Endometrial microvascular endothelial cells (primary cell): ENCODE measurements at regions not wholly inside any gene's neighbourhood (a gene's known extent, or its start where the extent isn't known, plus 50 kb on each side); places are given as distances from the start of the nearest gene placed in this dataset.

Experiments used
- in situ Hi-C: cut with HindIII; loops from 2 replicates; pipeline ENCODE4 v1.10.0; 2017; ENCODE audit warnings: low sequenced_read_pairs, low pct_unique_long_range_greater_than_20kb; ENCODE audit errors: inconsistent ontology term

DNA sequence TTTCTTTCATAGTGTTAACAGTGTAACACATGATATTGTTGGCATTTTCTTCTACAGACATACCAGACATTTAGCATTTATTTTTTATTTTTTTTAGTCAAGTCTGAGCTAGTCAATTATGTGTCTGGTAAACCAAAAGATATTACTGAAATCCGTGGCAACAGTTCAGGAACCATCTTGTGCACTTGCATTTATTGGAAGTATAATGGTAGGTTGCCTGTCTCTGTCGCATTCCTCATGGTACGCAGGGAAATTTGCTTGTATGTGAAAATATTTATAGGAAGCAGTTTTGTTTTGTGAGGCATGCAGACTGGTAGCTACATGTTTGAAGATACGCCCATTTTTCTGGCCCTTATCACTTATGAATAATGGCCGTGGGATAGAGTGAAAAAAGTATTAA is 186.1 kb upstream of the SLC38A2 start:
- in situ Hi-C loops, result no loop called here

- in situ Hi-C loops, result no loop called here
These were observed 185.2 kb upstream of the SLC38A2 start for GRCh38 chr12:46557539-46558373.

- in situ Hi-C loops, result no loop called here
These were observed 184.4 kb upstream of the SLC38A2 start for GRCh38 chr12:46556819-46557524.

DNA sequence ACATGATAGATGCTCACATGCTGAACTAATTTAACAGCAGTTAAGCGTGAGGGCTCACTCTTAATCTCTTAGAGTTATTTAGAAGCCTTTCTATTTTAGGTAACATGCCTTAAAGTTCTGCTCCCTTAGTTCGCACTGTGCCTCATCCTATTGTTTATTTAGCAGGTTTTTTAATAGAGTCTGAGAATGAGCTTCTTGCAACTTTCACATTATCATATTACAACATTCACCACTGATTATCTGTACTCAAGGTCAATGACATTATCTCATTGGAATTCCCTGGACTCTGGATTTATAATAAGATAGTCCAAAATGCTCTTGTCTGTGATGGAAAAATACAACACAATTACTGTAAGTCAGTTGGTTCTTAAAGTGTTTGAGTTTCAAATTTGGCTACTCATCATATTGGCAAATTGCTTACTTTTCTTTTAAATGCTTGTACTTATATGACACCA is 183.6 kb upstream of the SLC38A2 start:
- in situ Hi-C loops, result no loop called here

DNA sequence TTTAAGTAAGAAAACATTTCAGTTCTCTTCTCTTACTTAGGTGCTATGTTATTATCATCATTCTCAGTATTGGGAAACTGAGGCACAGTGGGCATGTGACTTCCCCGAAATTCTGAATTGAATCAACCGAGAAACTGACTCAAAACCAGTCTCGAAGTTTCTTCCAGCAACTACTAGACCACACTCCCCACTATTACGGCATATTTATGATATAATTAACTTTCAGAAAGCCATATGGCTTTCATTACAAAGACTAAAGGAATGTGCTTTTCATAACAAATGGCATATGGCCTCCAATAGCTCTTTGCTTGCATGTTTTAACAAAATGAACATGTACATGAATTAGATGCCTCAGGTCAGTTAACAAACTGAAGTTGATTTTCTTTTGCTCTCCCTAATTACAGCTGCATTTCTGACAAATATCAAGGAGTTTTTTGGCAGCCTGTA is 182.9 kb upstream of the SLC38A2 start:
- in situ Hi-C loops, result no loop called here

DNA sequence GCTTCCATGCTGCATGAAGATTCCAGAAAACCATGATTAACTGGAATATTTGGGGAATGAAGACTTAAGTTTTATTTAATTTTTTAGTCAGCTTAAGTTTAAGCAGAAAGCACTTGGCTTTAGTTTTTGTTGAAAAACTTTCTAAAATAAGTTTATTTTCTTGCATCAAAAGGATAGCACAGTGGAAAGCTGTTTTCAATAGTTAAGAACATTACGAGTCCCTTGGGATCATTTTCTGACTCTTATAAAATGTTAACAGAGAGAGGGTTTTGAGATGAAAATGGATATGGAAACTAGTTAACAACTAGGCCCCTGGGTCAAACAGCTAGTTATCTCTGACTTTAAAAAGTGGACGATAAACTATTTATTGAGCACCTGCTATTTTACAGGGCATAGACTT is 181.9 kb upstream of the SLC38A2 start:
- in situ Hi-C loops, result no loop called here

DNA sequence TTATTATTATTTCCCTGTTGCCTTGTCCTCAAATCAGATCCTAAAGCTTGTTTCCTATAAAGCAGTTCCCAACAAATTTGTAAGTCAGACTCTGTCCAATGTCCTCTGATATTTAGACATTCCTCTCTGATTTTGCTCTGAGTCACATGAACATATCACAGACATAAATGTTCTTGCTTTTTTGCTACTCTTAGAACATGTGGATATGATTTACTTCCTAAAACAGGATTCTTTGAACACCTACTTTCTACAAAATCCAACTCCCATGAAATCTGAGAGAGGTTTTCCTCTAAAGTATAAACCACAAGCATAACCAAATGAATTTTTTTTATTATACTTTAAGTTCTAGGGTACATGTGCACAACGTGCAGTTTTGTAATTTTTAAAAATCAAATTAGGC is 181.3 kb upstream of the SLC38A2 start:
- in situ Hi-C loops, result no loop called here

DNA sequence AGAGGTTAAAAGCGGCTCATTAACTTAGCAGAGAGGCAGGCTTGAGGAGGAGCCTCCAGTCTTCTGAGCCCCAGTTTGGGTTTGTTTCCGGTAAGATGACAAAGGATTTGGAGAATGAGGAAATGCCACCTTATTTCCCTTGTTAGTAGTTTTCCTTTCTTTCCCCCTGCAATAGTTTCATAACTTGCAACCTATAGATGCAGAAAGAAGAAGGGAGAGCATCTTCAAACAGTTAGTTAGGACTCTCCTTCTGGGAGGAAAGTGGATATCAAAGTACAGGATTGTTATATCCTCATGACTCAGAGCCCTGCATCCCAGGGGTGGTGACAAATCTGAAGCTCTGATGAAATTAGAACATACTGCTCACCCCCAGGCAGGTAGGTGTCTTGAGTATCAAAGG is 180.7 kb upstream of the SLC38A2 start:
- in situ Hi-C loops, result no loop called here

DNA sequence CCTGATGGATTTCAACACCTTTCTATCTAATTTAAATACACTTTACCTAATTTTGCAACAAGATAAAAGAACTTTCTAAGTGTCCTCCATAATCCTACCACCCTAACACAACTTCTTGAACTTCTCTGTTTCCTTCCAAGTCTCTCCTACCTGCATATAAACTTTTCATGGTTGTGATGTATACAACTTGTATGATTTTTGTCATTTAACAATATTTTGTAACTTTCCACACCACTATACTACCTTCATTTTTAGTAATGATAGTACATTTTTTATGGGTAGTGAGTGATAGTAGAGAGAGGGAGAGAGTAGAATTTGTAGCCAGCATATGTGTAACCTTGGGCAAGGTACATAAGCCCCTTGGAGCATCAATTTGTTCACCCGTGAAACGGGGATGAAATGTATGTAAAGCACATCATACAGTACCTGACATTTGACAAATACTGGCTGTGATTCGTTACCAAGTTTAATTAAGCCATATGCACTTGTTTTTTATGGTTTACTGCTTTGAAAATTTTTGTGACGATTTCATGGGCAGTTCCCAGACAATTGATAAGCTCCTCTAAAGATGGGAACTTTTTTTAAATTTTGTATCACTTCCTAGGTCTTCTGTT is 177.8 kb upstream of the SLC38A2 start:
- in situ Hi-C loops, result no loop called here

GRCh38 chr12:46549527-46550265 is 177.1 kb upstream of the SLC38A2 start:
- in situ Hi-C loops, result loop anchor here (25.0 kb wide), 1 partner anchor 187 kb away; the partner anchor contains the start of gene SLC38A2

GRCh38 chr12:46548605-46549071 is 176.1 kb upstream of the SLC38A2 start:
- in situ Hi-C loops, result loop anchor here (25.0 kb wide), 1 partner anchor 186 kb away; the partner anchor contains the start of gene SLC38A2

DNA sequence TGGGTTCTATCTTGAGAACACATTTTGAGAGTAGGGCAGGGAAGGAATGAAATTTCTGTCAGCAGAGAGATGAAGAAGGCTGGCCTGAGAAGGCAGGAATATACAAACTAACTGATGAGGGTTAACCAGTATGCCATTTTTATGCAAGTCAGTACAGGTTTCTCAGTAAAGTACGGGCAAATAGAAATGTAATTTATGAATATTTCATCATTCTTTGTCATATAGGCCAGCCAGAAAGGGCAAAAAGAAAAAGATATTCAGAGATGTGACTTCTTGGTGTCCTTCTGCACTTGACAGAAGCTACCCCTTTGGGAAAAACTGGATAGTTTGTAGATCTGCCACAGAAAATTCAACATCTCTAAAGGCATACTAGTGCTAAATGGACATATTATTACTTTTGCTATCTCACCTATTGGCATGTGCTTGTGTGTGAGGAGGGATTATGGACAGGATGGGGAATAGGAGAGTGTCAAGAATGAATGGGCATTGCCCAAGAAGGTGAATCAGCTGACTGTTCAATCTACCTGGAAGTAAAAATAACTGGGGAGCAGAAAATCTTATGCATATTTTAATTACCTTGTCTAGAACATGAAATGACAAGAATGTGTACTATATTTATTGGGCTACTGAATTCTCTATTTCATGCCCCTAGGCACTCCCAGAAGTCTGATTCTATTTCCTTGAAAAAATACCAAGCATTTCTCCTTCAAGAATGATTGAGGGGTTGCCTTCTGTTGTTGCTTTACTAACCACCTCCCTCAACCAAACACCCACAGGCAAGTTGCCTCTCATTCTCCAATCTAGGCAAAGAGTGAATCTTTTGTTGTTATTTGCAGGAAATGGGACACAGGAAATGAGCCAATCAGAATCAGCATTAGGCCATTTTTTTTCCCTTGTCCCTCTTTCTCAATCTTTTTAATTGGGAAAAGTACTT is 175.1 kb upstream of the SLC38A2 start:
- in situ Hi-C loops, result loop anchor here (25.0 kb wide), 1 partner anchor 185 kb away; the partner anchor contains the start of gene SLC38A2

DNA sequence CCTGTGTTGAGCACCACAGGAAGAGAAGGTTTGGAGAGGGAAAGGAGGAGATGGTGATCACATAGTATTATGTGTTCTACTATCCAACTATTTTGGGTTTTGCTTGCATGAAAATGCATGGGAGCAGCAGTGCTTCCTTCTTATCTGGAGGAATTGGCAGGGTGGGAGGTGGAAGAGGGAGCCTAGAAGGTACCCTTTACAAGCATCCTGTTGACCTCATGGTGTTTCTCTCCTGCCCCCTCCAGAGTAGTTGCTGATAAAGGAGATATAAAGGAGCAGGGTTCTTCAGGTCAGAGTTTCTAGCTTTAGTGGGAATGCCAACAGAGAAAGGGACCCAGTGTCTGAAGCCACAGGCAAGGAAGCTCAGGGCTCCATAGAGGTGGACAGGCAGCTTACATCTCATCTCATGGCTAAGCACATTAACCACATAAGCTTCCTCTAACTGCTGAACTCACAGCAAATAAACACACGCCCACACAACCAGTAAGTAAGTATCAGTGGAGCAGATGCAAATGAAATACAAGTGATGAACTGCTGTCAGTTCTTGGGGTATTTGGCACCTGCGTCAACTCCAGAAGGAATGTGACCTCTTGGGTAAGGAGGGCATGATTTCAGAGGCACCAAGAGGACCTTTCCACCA is 174.2 kb upstream of the SLC38A2 start:
- in situ Hi-C loops, result loop anchor here (25.0 kb wide), 1 partner anchor 184 kb away; the partner anchor contains the start of gene SLC38A2

- in situ Hi-C loops, result loop anchor here (25.0 kb wide), 1 partner anchor 181 kb away; the partner anchor contains the start of gene SLC38A2
These were observed 170.8 kb upstream of the SLC38A2 start for GRCh38 chr12:46543378-46543795.

GRCh38 chr12:46538976-46539375 is 166.4 kb upstream of the SLC38A2 start:
- in situ Hi-C loops, result loop anchor here (25.0 kb wide), 1 partner anchor 177 kb away; the partner anchor contains the start of gene SLC38A2

DNA sequence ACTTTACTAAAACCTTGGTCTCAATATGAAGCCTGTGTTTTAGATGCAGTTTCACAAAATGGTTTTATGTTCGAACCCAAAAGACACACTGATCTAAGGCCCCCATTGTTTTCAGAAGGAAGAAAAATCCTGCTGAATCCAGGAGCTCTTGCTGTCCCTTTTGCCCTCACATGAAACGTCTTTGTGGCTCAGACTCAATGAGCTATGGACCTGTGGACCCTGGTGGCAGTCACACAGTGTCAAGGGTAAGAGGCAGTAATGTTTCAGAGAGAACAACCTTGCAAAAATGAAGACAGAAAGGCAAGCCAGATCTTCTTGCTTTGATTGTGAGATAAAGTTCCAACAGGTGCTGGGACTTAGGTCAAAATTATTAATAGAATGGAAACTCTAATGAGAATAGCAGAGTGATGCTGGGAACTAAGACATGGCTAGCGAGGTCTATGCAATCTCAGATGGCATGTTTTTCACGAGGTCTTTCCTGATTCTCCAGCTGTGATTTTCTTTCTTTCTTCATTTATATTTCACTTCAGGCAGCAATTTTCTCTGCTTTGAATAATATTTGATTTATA is 164.9 kb upstream of the SLC38A2 start:
- in situ Hi-C loops, result loop anchor here (25.0 kb wide), 1 partner anchor 175 kb away; the partner anchor contains the start of gene SLC38A2

- in situ Hi-C loops, result loop anchor here (25.0 kb wide), 1 partner anchor 174 kb away; the partner anchor contains the start of gene SLC38A2
These were observed 163.7 kb upstream of the SLC38A2 start for GRCh38 chr12:46536316-46536715.
